RKO (cell line): ENCODE measurements at regions not wholly inside any gene's neighbourhood (a gene's known extent, or its start where the extent isn't known, plus 50 kb on each side); places are given as distances from the start of the nearest gene placed in this dataset.

Source experiments
- DNase-seq: peaks from one replicate; pipeline ENCODE4 v3.0.0-alpha.2; 2016; ENCODE audit warnings: low spot score

- no peak for DNase-seq
Observed at GRCh38 chr17:34416116-34416515, 53.1 kb upstream of the CCL1 start.

- no peak for DNase-seq
Observed at GRCh38 chr17:34414339-34414738, 51.3 kb upstream of the CCL1 start.

- no peak for DNase-seq
Observed at GRCh38 chr17:34413443-34414119, 50.5 kb upstream of the CCL1 start.

- DNase-seq: no peak
Observed at GRCh38 chr17:34412965-34413441, 50.0 kb upstream of the CCL1 start.
